ENCODE measurements at regions not wholly inside any gene's neighbourhood (a gene's known extent, or its start where the extent isn't known, plus 50 kb on each side); places are given as distances from the start of the nearest gene placed in this dataset.

DNA sequence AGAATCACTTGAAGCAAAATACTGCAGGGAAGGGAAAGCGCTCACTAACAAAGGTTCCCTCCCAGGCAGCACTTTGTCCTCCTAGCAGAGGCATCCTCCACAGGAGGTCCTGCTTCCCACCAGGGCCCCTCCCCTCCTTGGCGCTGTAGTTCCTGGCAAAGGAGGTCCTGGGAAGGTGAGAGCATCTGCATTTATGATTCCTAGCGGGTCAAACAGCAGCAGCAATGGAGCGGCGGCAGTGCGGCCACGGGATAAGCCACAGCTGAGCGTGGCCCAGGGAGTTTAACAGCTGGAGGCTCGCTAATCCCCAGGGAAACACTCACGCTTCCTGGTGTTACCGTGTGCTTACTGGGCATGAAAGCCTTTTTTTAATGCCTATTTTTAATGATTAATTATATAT lies 185.8 kb downstream of the TTLL2 start:
- Histone ChIP-seq H3K9me3 (no peaks in the 10 kb centered on the region), H3K27me3 (no peaks in the 10 kb centered on the region), H3K4me3 (no peak overlapping the region), H3K4me1 (no peaks in the 10 kb centered on the region), H3K36me3 (no peaks in the 10 kb centered on the region), H3K27ac (no peak overlapping the region)
- DNase-seq (ENCODE audit: low spot score in 2 of 2), result no peak
- WGBS, 2 donors, result 73 to 80% methylated on average over 11 of the region's 11 CpGs
- TF ChIP-seq POLR2A (IDR thresholded peaks at IDR 0.05) (no peak), EP300 (IDR thresholded peaks at IDR 0.05) (no peak)
- TF ChIP-seq, protein P1, sequence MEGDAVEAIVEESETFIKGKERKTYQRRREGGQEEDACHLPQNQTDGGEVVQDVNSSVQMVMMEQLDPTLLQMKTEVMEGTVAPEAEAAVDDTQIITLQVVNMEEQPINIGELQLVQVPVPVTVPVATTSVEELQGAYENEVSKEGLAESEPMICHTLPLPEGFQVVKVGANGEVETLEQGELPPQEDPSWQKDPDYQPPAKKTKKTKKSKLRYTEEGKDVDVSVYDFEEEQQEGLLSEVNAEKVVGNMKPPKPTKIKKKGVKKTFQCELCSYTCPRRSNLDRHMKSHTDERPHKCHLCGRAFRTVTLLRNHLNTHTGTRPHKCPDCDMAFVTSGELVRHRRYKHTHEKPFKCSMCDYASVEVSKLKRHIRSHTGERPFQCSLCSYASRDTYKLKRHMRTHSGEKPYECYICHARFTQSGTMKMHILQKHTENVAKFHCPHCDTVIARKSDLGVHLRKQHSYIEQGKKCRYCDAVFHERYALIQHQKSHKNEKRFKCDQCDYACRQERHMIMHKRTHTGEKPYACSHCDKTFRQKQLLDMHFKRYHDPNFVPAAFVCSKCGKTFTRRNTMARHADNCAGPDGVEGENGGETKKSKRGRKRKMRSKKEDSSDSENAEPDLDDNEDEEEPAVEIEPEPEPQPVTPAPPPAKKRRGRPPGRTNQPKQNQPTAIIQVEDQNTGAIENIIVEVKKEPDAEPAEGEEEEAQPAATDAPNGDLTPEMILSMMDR (IDR thresholded peaks at IDR 0.05), result no peak

DNA sequence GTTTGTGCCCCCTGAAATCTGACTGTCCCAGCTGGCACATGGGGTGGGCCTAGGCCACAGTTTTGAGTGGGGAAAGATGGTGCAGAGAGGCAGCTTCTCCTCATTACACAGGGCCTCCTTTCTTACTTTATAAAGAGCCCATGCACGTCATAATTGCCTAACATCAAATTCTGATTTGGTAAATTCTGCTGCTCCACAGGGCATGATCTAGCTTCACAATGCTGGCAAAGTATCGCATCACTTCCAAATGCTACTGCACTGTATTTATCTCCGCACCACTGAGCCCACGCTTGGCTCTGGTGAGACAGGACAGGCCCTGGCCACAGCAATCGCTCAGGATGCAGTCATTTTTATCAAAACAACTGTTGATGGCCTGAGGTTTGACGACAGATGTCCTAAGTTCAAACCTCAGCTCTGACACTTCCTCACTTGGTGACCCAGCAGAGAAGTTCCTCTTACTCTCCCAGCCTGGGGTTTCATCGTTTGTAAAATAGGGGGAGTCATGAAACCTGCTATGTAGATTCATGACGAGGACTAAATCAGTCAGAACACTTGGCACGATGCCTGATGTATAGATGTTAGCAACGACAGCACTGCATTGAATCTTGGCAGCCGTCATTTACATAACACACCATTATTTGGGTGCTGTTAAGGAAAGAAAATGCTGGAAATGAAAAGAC lies 187.9 kb downstream of the TTLL2 start:
- no peaks in the 10 kb centered on the region for H3K4me1 ChIP-seq
- DNase-seq (ENCODE audit: low spot score in 2 of 2), result no peak
- TF ChIP-seq EP300 (IDR thresholded peaks at IDR 0.05) (no peak), POLR2A (IDR thresholded peaks at IDR 0.05) (no peak)
- TF ChIP-seq, protein P1 (IDR thresholded peaks at IDR 0.05), result no peak
- H3K27me3 ChIP-seq, result no peaks in the 10 kb centered on the region
- no peaks in the 10 kb centered on the region for H3K9me3 ChIP-seq
- 67 to 68% methylated on average over 11 of the region's 11 CpGs for WGBS, 2 donors
- no peak overlapping the region for H3K4me3 ChIP-seq
- H3K36me3 ChIP-seq, result no peaks in the 10 kb centered on the region
- no peak overlapping the region for H3K27ac ChIP-seq

DNA sequence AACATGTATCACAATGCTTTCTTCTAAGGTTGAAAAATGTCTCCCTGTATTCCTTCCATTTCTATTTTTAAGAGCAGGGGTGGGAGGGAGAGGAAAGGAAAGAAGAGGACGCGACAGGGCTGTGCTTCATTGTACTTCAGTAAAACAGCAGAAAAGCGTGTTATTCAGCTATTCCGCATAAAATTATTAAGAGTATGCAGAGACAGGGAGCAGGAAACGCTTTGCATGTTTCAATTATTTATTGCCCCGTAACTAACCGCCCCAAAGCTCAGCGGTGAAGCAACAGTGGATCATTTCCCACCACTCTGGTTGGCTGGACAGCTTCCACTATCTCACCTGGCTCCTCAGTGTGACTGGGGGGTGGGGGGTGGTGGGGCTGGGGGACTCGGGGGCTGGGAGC lies 188.9 kb downstream of the TTLL2 start:
- WGBS, 2 donors, result 40 to 64% methylated on average over 8 to 9 of the region's 9 CpGs
- H3K36me3 ChIP-seq, result no peaks in the 10 kb centered on the region
- no peaks in the 10 kb centered on the region for H3K4me1 ChIP-seq
- TF ChIP-seq POLR2A (IDR thresholded peaks at IDR 0.05) (no peak), EP300 (IDR thresholded peaks at IDR 0.05) (no peak)
- TF ChIP-seq, protein P1 (IDR thresholded peaks at IDR 0.05), result no peak
- no peak for DNase-seq (ENCODE audit: low spot score in 2 of 2)
- no peak overlapping the region for H3K4me3 ChIP-seq
- no peaks in the 10 kb centered on the region for H3K27me3 ChIP-seq
- no peaks in the 10 kb centered on the region for H3K9me3 ChIP-seq
- H3K27ac ChIP-seq, result no peak overlapping the region

DNA sequence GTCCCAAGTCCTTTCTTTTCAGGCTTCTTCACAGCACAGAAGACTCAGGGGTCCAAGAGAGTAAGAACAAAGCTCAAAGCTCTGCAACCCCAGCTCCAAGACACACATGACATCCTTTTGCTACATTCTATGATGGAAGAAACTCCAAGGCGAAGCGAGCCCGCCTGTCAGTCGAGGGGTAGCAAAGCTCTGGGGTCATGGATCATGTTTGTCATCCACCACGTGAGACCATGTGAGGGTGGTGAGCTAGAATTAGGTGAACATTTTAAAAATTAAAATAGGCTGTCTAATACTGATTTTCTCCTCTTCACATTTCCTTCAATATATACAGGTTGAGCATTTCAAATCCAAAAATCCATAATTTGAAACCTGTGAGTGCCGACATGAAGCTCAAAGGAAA lies 189.6 kb downstream of the TTLL2 start:
- H3K27me3 ChIP-seq, result no peaks in the 10 kb centered on the region
- H3K27ac ChIP-seq, result no peak overlapping the region
- no peaks in the 10 kb centered on the region for H3K36me3 ChIP-seq
- H3K4me3 ChIP-seq, result no peak overlapping the region
- TF ChIP-seq EP300 (IDR thresholded peaks at IDR 0.05) (no peak), POLR2A (IDR thresholded peaks at IDR 0.05) (no peak)
- TF ChIP-seq, protein P1 (IDR thresholded peaks at IDR 0.05), result no peak
- no peaks in the 10 kb centered on the region for H3K9me3 ChIP-seq
- DNase-seq (ENCODE audit: low spot score in 2 of 2), result no peak
- H3K4me1 ChIP-seq, result no peaks in the 10 kb centered on the region
- WGBS, 2 donors, result 91 to 95% methylated on average over 6 of the region's 6 CpGs

DNA sequence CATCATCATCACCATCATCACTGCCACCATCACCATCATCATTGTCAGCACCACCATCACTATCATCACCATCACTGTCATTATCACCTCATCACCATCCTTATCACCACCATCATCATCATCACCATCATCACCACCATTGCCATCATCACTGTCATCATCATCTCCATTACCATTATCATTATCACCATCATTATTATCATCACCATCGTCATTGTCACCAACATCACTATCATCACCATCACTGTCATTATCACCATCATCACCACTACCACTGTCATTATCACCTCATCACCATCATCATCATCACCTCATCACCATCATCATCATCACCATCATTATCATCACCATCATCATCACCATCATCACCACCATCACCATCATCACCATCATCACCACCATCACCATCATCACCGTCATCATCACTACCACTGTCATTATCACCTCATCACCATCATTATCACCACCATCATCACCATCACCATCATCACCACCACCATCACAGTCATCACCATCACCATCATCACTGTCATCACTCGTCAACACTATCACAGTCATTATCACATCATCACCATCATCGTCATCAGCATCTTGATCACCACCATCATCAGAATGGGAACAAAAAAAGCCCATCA lies 191.1 kb downstream of the TTLL2 start:
- Histone ChIP-seq H3K27me3 (no peaks in the 10 kb centered on the region), H3K27ac (no peak overlapping the region), H3K4me3 (no peak overlapping the region), H3K36me3 (no peaks in the 10 kb centered on the region), H3K9me3 (no peaks in the 10 kb centered on the region), H3K4me1 (no peaks in the 10 kb centered on the region)
- no peak for DNase-seq (ENCODE audit: low spot score in 2 of 2)
- 63 to 70% methylated on average over 4 of the region's 4 CpGs for WGBS, 2 donors
- TF ChIP-seq EP300 (IDR thresholded peaks at IDR 0.05) (no peak), POLR2A (IDR thresholded peaks at IDR 0.05) (no peak)
- TF ChIP-seq, protein P1 (IDR thresholded peaks at IDR 0.05), result no peak

Measured in tibial nerve (tissue), 4 donors.